IPS-18a (cell line): ENCODE measurements at regions not wholly inside any gene's neighbourhood (a gene's known extent, or its start where the extent isn't known, plus 50 kb on each side); places are given as distances from the start of the nearest gene placed in this dataset.

ENCODE experiments used
- H3K27ac ChIP-seq: one replicate; pipeline ENCODE4 v1.5.1; 2013; ENCODE audit warnings: low read length
- H3K27me3 ChIP-seq: one replicate; pipeline ENCODE4 v1.6.1; 2013; ENCODE audit warnings: mild to moderate bottlenecking, low read length; ENCODE audit not compliant: control insufficient read depth, insufficient read depth
- H3K36me3 ChIP-seq: one replicate; pipeline ENCODE4 v1.6.1; 2013; ENCODE audit warnings: low read depth, low read length; ENCODE audit not compliant: control insufficient read depth
- H3K4me1 ChIP-seq: one replicate; pipeline ENCODE4 v1.6.1; 2013; ENCODE audit warnings: low read depth, low read length; ENCODE audit not compliant: control insufficient read depth
- H3K4me3 ChIP-seq: one replicate; pipeline ENCODE4 v1.5.1; 2013; ENCODE audit warnings: low read length
- H3K9ac ChIP-seq: one replicate; pipeline ENCODE4 v1.6.1; 2013; ENCODE audit warnings: mild to moderate bottlenecking, low read length, moderate library complexity
- H3K9me3 ChIP-seq: one replicate; pipeline ENCODE4 v1.6.1; 2013; ENCODE audit warnings: low read depth, low read length; ENCODE audit not compliant: control insufficient read depth

GRCh38 chr14:86824167-86824566 lies 1168.8 kb downstream of the GALC start:
- Histone ChIP-seq H3K36me3 (no peaks in the 10 kb centered on the region), H3K27me3 (no peaks in the 10 kb centered on the region), H3K9ac (no peak overlapping the region), H3K4me3 (no peak overlapping the region), H3K27ac (no peak overlapping the region), H3K9me3 (no peaks in the 10 kb centered on the region), H3K4me1 (no peaks in the 10 kb centered on the region)

GRCh38 chr14:86823581-86823980 lies 1169.4 kb downstream of the GALC start:
- Histone ChIP-seq H3K27ac (no peak overlapping the region), H3K4me3 (no peak overlapping the region), H3K9ac (no peak overlapping the region), H3K9me3 (no peaks in the 10 kb centered on the region), H3K27me3 (no peaks in the 10 kb centered on the region), H3K4me1 (no peaks in the 10 kb centered on the region), H3K36me3 (no peaks in the 10 kb centered on the region)

GRCh38 chr14:86815341-86815740 lies 1177.6 kb downstream of the GALC start:
- H3K27ac ChIP-seq, result no peak overlapping the region
- no peak overlapping the region for H3K9ac ChIP-seq
- no peaks in the 10 kb centered on the region for H3K4me1 ChIP-seq
- H3K36me3 ChIP-seq, result no peaks in the 10 kb centered on the region
- no peaks in the 10 kb centered on the region for H3K9me3 ChIP-seq
- H3K4me3 ChIP-seq, result no peak overlapping the region
- no peaks in the 10 kb centered on the region for H3K27me3 ChIP-seq

- Histone ChIP-seq H3K9ac (no peak overlapping the region), H3K27me3 (no peaks in the 10 kb centered on the region), H3K27ac (no peak overlapping the region), H3K36me3 (no peaks in the 10 kb centered on the region), H3K4me3 (no peak overlapping the region), H3K4me1 (no peaks in the 10 kb centered on the region), H3K9me3 (no peaks in the 10 kb centered on the region)
Observed at GRCh38 chr14:86802726-86803125, 1190.3 kb downstream of the GALC start.

- H3K4me3 ChIP-seq, result no peak overlapping the region
- no peak overlapping the region for H3K27ac ChIP-seq
- no peaks in the 10 kb centered on the region for H3K4me1 ChIP-seq
- no peaks in the 10 kb centered on the region for H3K27me3 ChIP-seq
- H3K9ac ChIP-seq, result no peak overlapping the region
- H3K9me3 ChIP-seq, result no peaks in the 10 kb centered on the region
- no peaks in the 10 kb centered on the region for H3K36me3 ChIP-seq
Observed at GRCh38 chr14:86799244-86799647, 1193.7 kb downstream of the GALC start.

- Histone ChIP-seq H3K27me3 (no peaks in the 10 kb centered on the region), H3K9ac (no peak overlapping the region), H3K4me1 (no peaks in the 10 kb centered on the region), H3K27ac (no peak overlapping the region), H3K4me3 (no peak overlapping the region), H3K9me3 (no peaks in the 10 kb centered on the region), H3K36me3 (no peaks in the 10 kb centered on the region)
Observed at GRCh38 chr14:86798330-86798729, 1194.7 kb downstream of the GALC start.

GRCh38 chr14:86797075-86797351 lies 1196.0 kb downstream of the GALC start:
- H3K36me3 ChIP-seq, result no peaks in the 10 kb centered on the region
- H3K4me1 ChIP-seq, result no peaks in the 10 kb centered on the region
- H3K9me3 ChIP-seq, result no peaks in the 10 kb centered on the region
- H3K27ac ChIP-seq, result no peak overlapping the region
- no peak overlapping the region for H3K9ac ChIP-seq
- H3K4me3 ChIP-seq, result no peak overlapping the region
- no peaks in the 10 kb centered on the region for H3K27me3 ChIP-seq

- H3K4me1 ChIP-seq, result no peaks in the 10 kb centered on the region
- H3K36me3 ChIP-seq, result no peaks in the 10 kb centered on the region
Observed at GRCh38 chr14:86796221-86797074, 1196.5 kb downstream of the GALC start.

GRCh38 chr14:86794689-86795088 lies 1198.3 kb downstream of the GALC start:
- Histone ChIP-seq H3K27me3 (no peaks in the 10 kb centered on the region), H3K4me3 (no peak overlapping the region), H3K9ac (no peak overlapping the region), H3K27ac (no peak overlapping the region), H3K4me1 (no peaks in the 10 kb centered on the region), H3K9me3 (no peaks in the 10 kb centered on the region), H3K36me3 (no peaks in the 10 kb centered on the region)

More at GRCh38 chr14:86796221-86797074, 1196.5 kb downstream of the GALC start:
- Histone ChIP-seq H3K9ac (no peak overlapping the region), H3K27me3 (no peaks in the 10 kb centered on the region), H3K9me3 (no peaks in the 10 kb centered on the region), H3K27ac (no peak overlapping the region), H3K4me3 (no peak overlapping the region)

- H3K9me3 ChIP-seq, result no peaks in the 10 kb centered on the region
- H3K4me3 ChIP-seq, result no peak overlapping the region
- no peaks in the 10 kb centered on the region for H3K36me3 ChIP-seq
- no peaks in the 10 kb centered on the region for H3K27me3 ChIP-seq
- no peaks in the 10 kb centered on the region for H3K4me1 ChIP-seq
- no peak overlapping the region for H3K9ac ChIP-seq
- no peak overlapping the region for H3K27ac ChIP-seq
Observed at GRCh38 chr14:86790408-86791364, 1202.3 kb downstream of the GALC start.

- no peak overlapping the region for H3K27ac ChIP-seq
- no peaks in the 10 kb centered on the region for H3K9me3 ChIP-seq
- no peak overlapping the region for H3K9ac ChIP-seq
- H3K27me3 ChIP-seq, result no peaks in the 10 kb centered on the region
- no peaks in the 10 kb centered on the region for H3K4me1 ChIP-seq
- no peaks in the 10 kb centered on the region for H3K36me3 ChIP-seq
- H3K4me3 ChIP-seq, result no peak overlapping the region
Observed at GRCh38 chr14:86788224-86788623, 1204.8 kb downstream of the GALC start.
